ENCODE measurements at regions not wholly inside any gene's neighbourhood (a gene's known extent, or its start where the extent isn't known, plus 50 kb on each side); places are given as distances from the start of the nearest gene placed in this dataset.
"Not testable (repeated sequence)": the region's sequence is repeated elsewhere in the genome, so short reads cannot be mapped to it uniquely, and the experiment has no call there.

- POLR2A ChIA-PET; H3K27ac ChIP-seq (ENCODE audit: low read depth in 2 of 2, low read length in 1 of 2); CTCF ChIA-PET; H3F3A ChIP-seq (replicated peaks; ENCODE audit: insufficient read depth); H3K79me2 ChIP-seq (ENCODE audit: insufficient read depth); H3K36me3 ChIP-seq (replicated peaks in 1 of 2; ENCODE audit: control insufficient read depth in 1 of 2, insufficient read depth in 2 of 2, low read length in 1 of 2); H3K4me2 ChIP-seq; H3K9me3 ChIP-seq; H3K27me3 ChIP-seq (ENCODE audit: insufficient read depth); H4K20me1 ChIP-seq (ENCODE audit: insufficient read depth); H3K4me1 ChIP-seq (ENCODE audit: control insufficient read depth in 1 of 2, insufficient read depth in 2 of 2, low read depth in 1 of 2, low read length in 1 of 2); H2AFZ ChIP-seq (ENCODE audit: low read depth); H3K9ac ChIP-seq; H3K9me2 ChIP-seq; H3K4me3 ChIP-seq (ENCODE audit: low read depth in 2 of 2, low read length in 1 of 2); DNase-seq: not testable (repeated sequence)
- WGBS (ENCODE audit: low lambda C conversion rate) = 77% methylated on average over 1 of the region's 1 CpG
Observed at GRCh38 chr1:146317785-146318184, 89.0 kb upstream of the NOTCH2NLA start.

- CTCF ChIA-PET; H3K4me1 ChIP-seq (ENCODE audit: control insufficient read depth in 1 of 2, insufficient read depth in 2 of 2, low read depth in 1 of 2, low read length in 1 of 2); POLR2A ChIA-PET: not testable (repeated sequence)
Observed at GRCh38 chr1:146314449-146315246, 85.8 kb upstream of the NOTCH2NLA start.

GRCh38 chr1:146310579-146310978 lies 81.8 kb upstream of the NOTCH2NLA start:
- H3K27ac ChIP-seq (ENCODE audit: low read depth in 2 of 2, low read length in 1 of 2); H3K4me2 ChIP-seq; H3K4me1 ChIP-seq (ENCODE audit: control insufficient read depth in 1 of 2, insufficient read depth in 2 of 2, low read depth in 1 of 2, low read length in 1 of 2); H3K4me3 ChIP-seq (ENCODE audit: low read depth in 2 of 2, low read length in 1 of 2); H4K20me1 ChIP-seq (ENCODE audit: insufficient read depth); POLR2A ChIA-PET; H3K9ac ChIP-seq; H3F3A ChIP-seq (replicated peaks; ENCODE audit: insufficient read depth); DNase-seq; H3K27me3 ChIP-seq (ENCODE audit: insufficient read depth); CTCF ChIA-PET; H3K36me3 ChIP-seq (replicated peaks in 1 of 2; ENCODE audit: control insufficient read depth in 1 of 2, insufficient read depth in 2 of 2, low read length in 1 of 2); H3K9me3 ChIP-seq; H2AFZ ChIP-seq (ENCODE audit: low read depth); H3K79me2 ChIP-seq (ENCODE audit: insufficient read depth); H3K9me2 ChIP-seq: not testable (repeated sequence)

More at GRCh38 chr1:146314449-146315246, 85.8 kb upstream of the NOTCH2NLA start:
- not testable (repeated sequence) for H3K9ac ChIP-seq; H3K4me3 ChIP-seq (ENCODE audit: low read depth in 2 of 2, low read length in 1 of 2); H2AFZ ChIP-seq (ENCODE audit: low read depth); H4K20me1 ChIP-seq (ENCODE audit: insufficient read depth); H3K4me2 ChIP-seq; H3K9me3 ChIP-seq; H3K27ac ChIP-seq (ENCODE audit: low read depth in 2 of 2, low read length in 1 of 2); H3F3A ChIP-seq (replicated peaks; ENCODE audit: insufficient read depth); H3K27me3 ChIP-seq (ENCODE audit: insufficient read depth); H3K9me2 ChIP-seq; H3K36me3 ChIP-seq (replicated peaks in 1 of 2; ENCODE audit: control insufficient read depth in 1 of 2, insufficient read depth in 2 of 2, low read length in 1 of 2); H3K79me2 ChIP-seq (ENCODE audit: insufficient read depth); DNase-seq
- no CpG with 5 or more reads among the region's 5 CpGs for WGBS (ENCODE audit: low lambda C conversion rate)

DNA sequence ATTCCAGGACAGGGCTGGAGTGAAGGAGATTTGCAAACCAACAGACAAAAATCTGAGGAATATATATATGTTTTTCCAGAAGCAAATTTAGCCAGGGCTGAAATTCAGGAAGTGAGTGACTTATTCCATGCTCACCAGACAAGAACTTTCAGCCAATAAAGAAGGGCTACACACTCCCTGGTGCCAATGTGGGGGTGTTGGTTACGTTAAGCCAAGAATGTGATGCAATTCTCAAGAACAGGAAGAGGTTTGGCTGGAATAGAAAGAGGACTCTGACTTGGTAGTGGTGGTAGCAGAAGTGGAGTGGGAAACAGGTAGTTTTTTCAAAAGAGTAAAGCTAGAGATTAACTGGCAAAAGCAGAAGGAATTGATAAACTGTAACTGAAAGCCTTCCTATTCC lies 80.6 kb upstream of the NOTCH2NLA start:
- DNase-seq; CTCF ChIA-PET; POLR2A ChIA-PET; H3K79me2 ChIP-seq (ENCODE audit: insufficient read depth); H2AFZ ChIP-seq (ENCODE audit: low read depth); H3K9me2 ChIP-seq; H3K4me3 ChIP-seq (ENCODE audit: low read depth in 2 of 2, low read length in 1 of 2); H3K4me1 ChIP-seq (ENCODE audit: control insufficient read depth in 1 of 2, insufficient read depth in 2 of 2, low read depth in 1 of 2, low read length in 1 of 2); H4K20me1 ChIP-seq (ENCODE audit: insufficient read depth); H3K9me3 ChIP-seq; H3K9ac ChIP-seq; H3K4me2 ChIP-seq; H3K36me3 ChIP-seq (replicated peaks in 1 of 2; ENCODE audit: control insufficient read depth in 1 of 2, insufficient read depth in 2 of 2, low read length in 1 of 2); H3K27me3 ChIP-seq (ENCODE audit: insufficient read depth); H3F3A ChIP-seq (replicated peaks; ENCODE audit: insufficient read depth); H3K27ac ChIP-seq (ENCODE audit: low read depth in 2 of 2, low read length in 1 of 2): not testable (repeated sequence)
- no CpG with 5 or more reads among the region's 1 CpG for WGBS (ENCODE audit: low lambda C conversion rate)

GRCh38 chr1:146308892-146309291 lies 80.1 kb upstream of the NOTCH2NLA start:
- H3K9me2 ChIP-seq; H3K27ac ChIP-seq (ENCODE audit: low read depth in 2 of 2, low read length in 1 of 2); H3K4me2 ChIP-seq; H3K9ac ChIP-seq; POLR2A ChIA-PET; H2AFZ ChIP-seq (ENCODE audit: low read depth); H4K20me1 ChIP-seq (ENCODE audit: insufficient read depth); H3F3A ChIP-seq (replicated peaks; ENCODE audit: insufficient read depth); CTCF ChIA-PET; H3K27me3 ChIP-seq (ENCODE audit: insufficient read depth); H3K9me3 ChIP-seq; DNase-seq; H3K4me3 ChIP-seq (ENCODE audit: low read depth in 2 of 2, low read length in 1 of 2); H3K79me2 ChIP-seq (ENCODE audit: insufficient read depth); H3K36me3 ChIP-seq (replicated peaks in 1 of 2; ENCODE audit: control insufficient read depth in 1 of 2, insufficient read depth in 2 of 2, low read length in 1 of 2); H3K4me1 ChIP-seq (ENCODE audit: control insufficient read depth in 1 of 2, insufficient read depth in 2 of 2, low read depth in 1 of 2, low read length in 1 of 2): not testable (repeated sequence)
- WGBS (ENCODE audit: low lambda C conversion rate) = no CpG with 5 or more reads among the region's 1 CpG

DNA sequence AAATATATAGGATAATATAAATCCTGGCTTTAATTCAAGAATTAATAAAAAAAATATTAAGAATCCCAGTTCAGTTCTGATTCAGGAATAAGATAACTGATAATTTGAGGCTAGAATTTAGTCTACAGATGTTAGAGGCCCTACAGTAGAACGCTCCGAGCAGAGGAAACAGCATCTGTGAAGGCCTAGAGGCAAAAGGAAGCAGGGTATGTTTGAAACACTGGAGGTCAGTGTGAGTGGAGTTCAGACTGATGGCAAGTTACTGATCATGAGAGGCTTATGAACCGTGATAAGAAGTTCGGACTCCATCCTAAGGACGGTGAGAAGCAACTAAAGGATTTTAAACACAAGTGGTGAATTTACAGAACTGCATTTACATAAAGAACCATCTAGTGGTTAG lies 79.3 kb upstream of the NOTCH2NLA start:
- H3K4me3 ChIP-seq (ENCODE audit: low read depth in 2 of 2, low read length in 1 of 2); H3K27me3 ChIP-seq (ENCODE audit: insufficient read depth); POLR2A ChIA-PET; H3F3A ChIP-seq (replicated peaks; ENCODE audit: insufficient read depth); DNase-seq; H2AFZ ChIP-seq (ENCODE audit: low read depth); H3K4me1 ChIP-seq (ENCODE audit: control insufficient read depth in 1 of 2, insufficient read depth in 2 of 2, low read depth in 1 of 2, low read length in 1 of 2); H4K20me1 ChIP-seq (ENCODE audit: insufficient read depth); H3K79me2 ChIP-seq (ENCODE audit: insufficient read depth); H3K36me3 ChIP-seq (replicated peaks in 1 of 2; ENCODE audit: control insufficient read depth in 1 of 2, insufficient read depth in 2 of 2, low read length in 1 of 2); CTCF ChIA-PET; H3K9me2 ChIP-seq; H3K9me3 ChIP-seq; H3K9ac ChIP-seq; H3K4me2 ChIP-seq; H3K27ac ChIP-seq (ENCODE audit: low read depth in 2 of 2, low read length in 1 of 2): not testable (repeated sequence)
- WGBS (ENCODE audit: low lambda C conversion rate) = 48% methylated on average over 3 of the region's 5 CpGs

DNA sequence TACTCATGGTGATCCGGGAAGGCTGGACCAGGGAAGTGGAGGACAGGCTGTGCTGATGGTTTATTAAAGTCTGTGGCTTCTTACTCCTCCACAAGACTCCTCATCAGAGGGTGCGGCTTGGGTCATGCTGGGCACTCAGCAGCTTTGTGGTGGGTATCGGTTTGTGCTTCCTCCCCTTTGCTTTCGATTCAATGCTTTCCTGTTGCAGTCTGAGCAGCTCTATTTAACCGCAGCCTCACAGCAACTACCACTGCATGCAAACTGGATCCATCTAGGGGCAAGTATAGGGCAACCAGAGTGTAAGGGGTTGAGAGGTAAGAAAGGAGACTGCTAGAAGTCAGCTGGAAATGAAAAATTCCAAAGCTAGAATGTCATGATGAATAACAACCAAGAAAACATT lies 78.8 kb upstream of the NOTCH2NLA start:
- H3K27ac ChIP-seq (ENCODE audit: low read depth in 2 of 2, low read length in 1 of 2); H3K9me2 ChIP-seq; CTCF ChIA-PET; DNase-seq; H3F3A ChIP-seq (replicated peaks; ENCODE audit: insufficient read depth); POLR2A ChIA-PET; H3K4me1 ChIP-seq (ENCODE audit: control insufficient read depth in 1 of 2, insufficient read depth in 2 of 2, low read depth in 1 of 2, low read length in 1 of 2); H3K79me2 ChIP-seq (ENCODE audit: insufficient read depth); H3K4me3 ChIP-seq (ENCODE audit: low read depth in 2 of 2, low read length in 1 of 2); H3K36me3 ChIP-seq (replicated peaks in 1 of 2; ENCODE audit: control insufficient read depth in 1 of 2, insufficient read depth in 2 of 2, low read length in 1 of 2); H3K9me3 ChIP-seq; H4K20me1 ChIP-seq (ENCODE audit: insufficient read depth); H2AFZ ChIP-seq (ENCODE audit: low read depth); H3K27me3 ChIP-seq (ENCODE audit: insufficient read depth); H3K9ac ChIP-seq; H3K4me2 ChIP-seq: not testable (repeated sequence)
- WGBS (ENCODE audit: low lambda C conversion rate) = no CpG with 5 or more reads among the region's 5 CpGs

Data from SK-N-SH (cell line).